GM18520 (cell line): ENCODE measurements at regions not wholly inside any gene's neighbourhood (a gene's known extent, or its start where the extent isn't known, plus 50 kb on each side); places are given as distances from the start of the nearest gene placed in this dataset.
"Not testable (repeated sequence)": the region's sequence is repeated elsewhere in the genome, so short reads cannot be mapped to it uniquely, and the experiment has no call there.

Source experiments
- ATAC-seq: cut with Tn5 transposase; IDR thresholded peaks from one replicate; pipeline ENCODE4 v1.9.1; 2021; ENCODE audit not compliant: unreplicated experiment

DNA sequence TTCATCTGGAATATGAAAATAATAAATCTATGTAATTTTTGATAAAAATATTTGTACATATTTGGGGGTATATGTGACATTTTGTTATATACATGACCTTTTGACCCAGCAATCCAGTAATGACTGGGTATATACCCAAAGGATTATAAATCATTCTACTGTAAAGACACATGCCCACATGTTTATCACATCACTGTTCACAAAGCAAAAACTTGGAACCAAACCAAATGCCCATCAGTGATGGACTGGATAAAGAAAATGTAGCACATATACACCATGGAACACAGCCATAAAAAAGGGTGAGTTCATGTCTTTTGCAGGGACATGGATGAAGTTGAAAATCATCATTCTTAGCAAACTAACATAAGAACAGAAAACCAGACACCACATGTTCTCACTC, 472.1 kb upstream of the DDX18 start:
- ATAC-seq, result no peak

GRCh38 chr2:117349687-117350086, 464.8 kb upstream of the DDX18 start:
- no peak for ATAC-seq

- ATAC-seq, result no peak
These were observed 463.1 kb upstream of the DDX18 start for GRCh38 chr2:117351396-117351795.

- no peak for ATAC-seq
These were observed 455.1 kb upstream of the DDX18 start for GRCh38 chr2:117359266-117359914.

- no peak for ATAC-seq
These were observed 453.9 kb upstream of the DDX18 start for GRCh38 chr2:117360586-117360985.

GRCh38 chr2:117378653-117379052, 435.8 kb upstream of the DDX18 start:
- ATAC-seq, result peak; percentile 95

DNA sequence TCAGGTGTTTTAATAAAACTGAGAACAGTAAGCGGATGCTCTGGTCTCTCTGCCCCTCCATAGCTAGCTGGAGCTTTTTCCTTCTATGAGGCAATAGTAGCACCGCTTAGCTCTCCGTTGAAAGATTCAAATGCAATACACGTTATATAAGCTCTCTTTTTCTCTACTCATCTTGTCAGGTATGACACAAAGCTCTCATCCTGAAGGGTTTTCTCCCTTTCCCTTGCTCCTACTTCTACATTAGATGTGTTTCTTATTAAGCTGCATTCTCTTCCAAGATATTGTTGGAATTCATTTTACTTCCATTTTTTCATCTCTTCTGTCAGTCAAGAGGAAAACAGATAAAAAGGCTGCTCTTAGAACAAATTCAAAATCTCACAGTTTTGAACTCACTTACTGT, 434.6 kb upstream of the DDX18 start:
- ATAC-seq, result no peak

DNA sequence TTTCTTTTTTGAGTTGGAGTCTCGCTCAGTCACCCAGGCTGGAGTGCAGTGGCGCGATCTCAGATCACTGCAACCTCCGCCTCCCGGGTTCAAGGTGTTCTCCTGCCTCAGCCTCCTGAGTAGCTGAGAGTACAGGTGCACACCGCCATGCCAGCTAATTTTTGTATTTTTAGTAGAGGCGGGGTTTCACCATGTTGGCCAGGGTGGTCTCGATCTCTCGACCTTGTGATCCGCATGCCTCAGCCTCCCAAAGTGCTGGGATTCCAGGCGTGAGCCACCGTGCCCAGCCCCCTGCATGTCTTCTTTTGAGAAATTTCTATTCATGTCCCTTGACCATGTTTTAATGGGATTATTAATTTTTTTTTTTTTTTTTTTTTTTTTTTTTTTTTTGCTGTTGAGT, 430.5 kb upstream of the DDX18 start:
- not testable (repeated sequence) for ATAC-seq

- ATAC-seq, result no peak
These were observed 418.3 kb upstream of the DDX18 start for GRCh38 chr2:117396161-117396560.

- no peak for ATAC-seq
These were observed 412.9 kb upstream of the DDX18 start for GRCh38 chr2:117401582-117401981.

DNA sequence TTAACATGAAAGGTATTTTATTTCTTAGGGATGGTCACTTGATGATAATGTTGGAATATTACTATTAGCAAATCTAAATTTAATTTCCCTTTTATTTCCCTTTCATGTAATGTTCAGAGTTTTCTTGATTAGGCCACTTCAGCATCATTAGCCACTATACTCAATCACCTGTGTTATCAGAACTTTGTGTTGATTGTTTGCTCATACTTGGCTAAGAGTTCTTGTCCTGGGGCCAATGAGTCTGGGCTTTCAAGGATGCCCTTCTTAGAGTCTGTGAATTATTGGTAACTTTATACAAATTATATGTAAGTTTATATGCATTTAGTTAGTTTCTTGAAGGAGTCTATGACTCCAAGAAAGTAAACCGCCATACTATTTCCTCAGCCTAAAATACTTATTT, 408.0 kb upstream of the DDX18 start:
- ATAC-seq, result no peak

- no peak for ATAC-seq
These were observed 406.7 kb upstream of the DDX18 start for GRCh38 chr2:117407746-117408145.

DNA sequence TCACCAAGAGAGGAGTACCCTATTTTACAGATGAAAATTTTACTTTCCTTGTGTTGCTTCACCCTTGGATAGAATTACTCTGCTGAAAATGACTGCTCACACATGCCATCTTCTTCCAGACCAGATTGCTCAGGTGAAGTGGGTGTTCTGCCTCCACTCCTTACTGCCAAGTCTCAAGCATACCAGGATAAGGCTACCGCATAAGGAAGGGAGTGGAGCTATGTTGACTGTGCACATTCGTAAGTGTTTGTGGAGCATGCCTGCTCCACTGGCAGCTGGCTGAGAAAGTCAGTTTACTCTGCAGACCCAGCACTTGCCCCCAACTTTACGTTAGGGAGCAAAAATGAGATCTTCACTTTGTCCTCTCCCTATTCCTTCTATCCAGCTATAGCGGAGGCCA, 405.0 kb upstream of the DDX18 start:
- ATAC-seq, result no peak

DNA sequence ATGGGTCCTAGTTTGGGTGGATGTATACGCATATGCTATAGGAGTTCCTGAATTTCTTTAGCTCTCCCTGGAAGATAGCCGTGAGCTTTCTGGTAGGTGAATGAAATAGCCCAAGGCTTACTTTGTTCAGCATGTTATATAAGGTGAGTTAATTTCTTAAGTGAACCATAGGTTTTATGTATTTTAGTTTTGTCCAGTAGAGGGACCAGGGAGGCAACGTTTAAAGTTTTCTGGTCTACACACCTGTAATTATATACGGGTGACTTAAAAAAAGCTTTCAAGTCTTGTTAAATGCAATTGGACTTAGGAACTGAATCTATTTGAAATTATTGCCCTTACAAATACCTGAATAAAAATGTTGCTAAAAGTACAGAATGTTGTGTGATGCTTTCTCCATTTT, 402.5 kb upstream of the DDX18 start:
- no peak for ATAC-seq

DNA sequence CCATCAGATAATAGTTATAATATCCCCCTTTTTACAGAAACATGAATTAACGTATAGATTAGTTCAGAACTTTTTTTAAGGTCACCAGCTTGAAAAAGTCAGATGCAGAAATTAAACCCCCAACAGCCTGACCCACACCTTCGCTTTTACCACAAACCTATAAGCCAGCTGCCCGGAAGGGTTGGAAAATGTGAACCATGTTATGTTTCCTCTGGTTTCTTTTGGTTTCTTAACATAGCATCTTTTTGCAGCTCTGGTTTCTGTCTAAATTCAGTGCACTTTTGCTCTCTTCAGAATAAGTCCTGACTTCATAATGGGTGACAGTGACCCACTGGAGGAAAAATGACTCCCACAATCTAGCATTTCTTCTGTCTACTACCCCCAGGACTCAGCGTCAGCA, 381.7 kb upstream of the DDX18 start:
- no peak for ATAC-seq

DNA sequence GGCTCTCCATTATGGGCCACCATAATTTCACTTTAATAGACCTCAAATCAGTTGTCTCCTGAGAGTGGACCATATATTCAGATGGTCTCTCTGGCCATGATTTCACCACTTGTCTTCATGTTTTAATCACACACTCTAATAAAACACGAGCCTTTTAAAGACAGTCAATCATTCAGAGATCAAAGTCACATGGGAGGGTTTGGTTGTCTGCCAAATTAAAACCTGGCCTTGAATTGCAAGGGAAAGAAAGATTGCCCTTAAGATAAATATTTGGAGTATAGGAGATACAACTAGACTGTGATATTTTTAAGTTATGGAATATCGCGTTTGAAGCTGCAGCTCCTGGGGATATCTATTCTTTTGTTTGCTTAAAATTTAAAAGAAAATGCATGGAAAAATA, 377.8 kb upstream of the DDX18 start:
- ATAC-seq, result no peak

GRCh38 chr2:117470311-117471095, 344.0 kb upstream of the DDX18 start:
- no peak for ATAC-seq

DNA sequence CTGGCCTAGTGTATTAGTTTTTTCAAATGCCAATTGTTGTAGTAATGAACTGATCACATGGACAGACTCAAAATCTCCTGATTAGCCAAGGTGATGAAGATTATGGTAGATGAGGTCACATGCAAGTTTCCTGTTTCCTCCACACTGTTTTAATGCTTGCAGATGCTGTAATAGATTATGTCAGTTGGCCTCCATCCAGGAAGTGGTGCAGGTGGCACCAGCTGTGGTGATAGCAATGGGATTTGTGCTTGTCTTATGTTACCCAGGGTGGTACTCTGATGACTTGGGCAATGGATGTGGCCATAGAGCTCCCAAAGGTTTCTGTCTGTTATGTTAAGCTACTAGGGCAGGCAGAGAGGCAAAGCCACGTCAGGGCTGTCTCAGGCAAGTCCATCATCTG, 332.9 kb upstream of the DDX18 start:
- ATAC-seq, result no peak

- no peak for ATAC-seq
These were observed 328.9 kb upstream of the DDX18 start for GRCh38 chr2:117485588-117485987.

- ATAC-seq, result no peak
These were observed 328.4 kb upstream of the DDX18 start for GRCh38 chr2:117486081-117486480.

DNA sequence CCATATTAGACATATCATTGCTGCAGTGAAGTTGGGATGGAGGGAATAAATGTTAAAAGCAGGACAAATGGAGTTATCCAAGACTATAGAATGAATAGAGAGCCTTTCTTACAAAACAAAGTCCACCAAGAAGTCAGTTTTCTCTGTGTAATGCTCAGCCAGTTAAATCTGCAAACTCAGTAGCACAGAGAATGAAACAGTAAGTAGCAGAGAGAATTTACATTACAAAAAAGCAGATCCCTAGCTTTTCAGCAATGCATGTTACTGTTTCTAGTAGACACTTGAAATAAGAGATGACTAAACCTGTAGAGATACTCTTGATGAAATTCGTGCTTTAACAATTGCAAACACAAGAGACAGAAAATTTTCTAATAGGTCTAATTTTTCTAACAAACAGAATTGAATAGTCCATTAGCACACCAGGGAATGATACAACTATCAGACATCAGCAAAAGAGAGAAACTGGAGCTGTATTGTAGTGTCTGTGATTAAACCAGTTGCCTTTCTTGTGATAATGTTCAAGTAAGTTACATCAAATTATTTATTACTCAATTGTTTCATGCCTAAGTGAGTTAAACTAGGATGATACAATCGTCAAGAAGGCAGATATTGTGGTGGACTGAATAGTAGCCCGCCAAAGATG, 322.2 kb upstream of the DDX18 start:
- ATAC-seq, result no peak

GRCh38 chr2:117500721-117501120, 313.8 kb upstream of the DDX18 start:
- no peak for ATAC-seq
